Loucy (cell line): ENCODE measurements at regions not wholly inside any gene's neighbourhood (a gene's known extent, or its start where the extent isn't known, plus 50 kb on each side); places are given as distances from the start of the nearest gene placed in this dataset.

ENCODE experiments used
- CTCF ChIP-seq: fragments of 200-600 bp; sonication (generic); conservative IDR thresholded peaks from 2 replicates; pipeline ENCODE4 v1.5.1; 2014; ENCODE audit warnings: mild to moderate bottlenecking, antibody characterized with exemption, low read length
- EZH2phosphoT487 ChIP-seq: fragments of 200-600 bp; IDR thresholded peaks from 2 replicates; pipeline ENCODE4 v1.6.1; 2018; ENCODE audit warnings: antibody characterized with exemption, mild to moderate bottlenecking, moderate library complexity, borderline replicate concordance

GRCh38 chr6:20325641-20326421 is 75.8 kb upstream of the E2F3 start:
- TF ChIP-seq CTCF, result no peak
- TF ChIP-seq EZH2phosphoT487, result no peak
